Left kidney (tissue), 1 donor: ENCODE measurements at regions not wholly inside any gene's neighbourhood (a gene's known extent, or its start where the extent isn't known, plus 50 kb on each side); places are given as distances from the start of the nearest gene placed in this dataset.
A peak's percentile ranks its signal among the peaks of the same experiment; 100 is the strongest.

Experiments used
- DNase-seq: peaks from one replicate; pipeline ENCODE4 v3.0.0-alpha.2; 2013

DNA sequence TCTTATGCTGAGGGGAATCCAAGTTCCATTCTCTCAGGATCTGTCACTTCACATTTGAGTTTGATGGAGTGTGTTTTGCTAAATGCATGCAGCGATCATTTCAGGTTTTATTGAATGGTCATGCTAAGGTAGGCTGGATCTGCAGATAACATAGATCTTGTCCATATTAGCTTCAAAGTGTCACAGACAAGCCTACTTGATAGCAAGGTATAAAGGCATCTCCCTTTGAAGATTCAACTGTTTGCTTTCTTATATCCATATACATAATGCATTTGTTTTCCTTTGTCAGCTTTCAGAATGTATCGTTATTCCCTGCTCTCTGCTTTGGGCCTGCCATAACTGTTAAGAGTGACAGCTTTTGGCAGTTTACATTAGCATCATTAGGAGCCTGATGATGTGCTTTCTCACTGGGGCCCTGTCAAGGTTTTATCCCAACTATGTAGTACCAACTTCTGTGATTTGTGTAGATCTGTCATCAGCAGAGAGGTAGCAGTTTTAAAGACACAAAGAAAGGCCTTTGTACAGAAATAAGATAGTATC is 604.3 kb upstream of the CDH7 start:
- DNase-seq: no peak

GRCh38 chr18:65145312-65145711 is 605.5 kb upstream of the CDH7 start:
- DNase-seq: no peak

GRCh38 chr18:65133610-65134009 is 617.2 kb upstream of the CDH7 start:
- no peak for DNase-seq

DNA sequence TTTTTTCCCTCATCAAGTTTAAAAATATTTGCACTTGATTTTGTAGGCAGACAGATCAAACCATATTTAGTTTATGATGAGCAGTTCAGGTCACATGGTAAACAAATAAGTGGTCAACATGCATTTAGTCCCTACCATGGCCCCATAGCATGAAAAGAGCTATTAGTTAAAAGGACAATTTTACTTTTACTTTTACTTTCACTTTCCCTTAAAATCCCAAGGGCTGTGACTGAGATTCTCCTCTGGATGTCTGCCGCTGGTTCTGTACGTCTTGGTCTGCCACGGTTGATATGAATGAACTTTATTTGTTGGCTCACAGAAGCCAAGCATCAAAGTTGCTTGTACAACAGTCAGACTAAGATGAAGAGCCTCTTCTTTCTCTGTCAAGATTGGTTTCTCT is 626.2 kb upstream of the CDH7 start:
- DNase-seq: no peak

DNA sequence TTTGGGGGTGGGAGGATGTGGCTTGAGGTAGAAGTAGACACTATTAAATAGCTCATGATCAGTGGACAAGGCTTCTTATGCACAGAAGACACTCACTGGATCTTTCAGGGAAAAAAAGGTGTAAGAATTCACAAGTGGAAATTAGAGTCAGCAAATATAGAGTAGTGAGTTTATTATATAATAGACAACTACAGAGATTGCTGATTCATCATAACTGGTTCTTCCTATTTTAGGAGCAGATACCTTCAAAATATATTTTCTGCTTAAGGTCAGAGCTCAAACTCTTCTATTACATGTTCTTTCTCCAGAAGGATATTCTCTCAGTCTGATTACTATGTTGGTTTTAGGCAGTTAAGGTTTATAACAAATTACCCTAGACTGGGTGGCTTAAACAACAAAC is 646.9 kb upstream of the CDH7 start:
- DNase-seq: no peak

- no peak for DNase-seq
These were observed 657.5 kb upstream of the CDH7 start for GRCh38 chr18:65093346-65093745.

DNA sequence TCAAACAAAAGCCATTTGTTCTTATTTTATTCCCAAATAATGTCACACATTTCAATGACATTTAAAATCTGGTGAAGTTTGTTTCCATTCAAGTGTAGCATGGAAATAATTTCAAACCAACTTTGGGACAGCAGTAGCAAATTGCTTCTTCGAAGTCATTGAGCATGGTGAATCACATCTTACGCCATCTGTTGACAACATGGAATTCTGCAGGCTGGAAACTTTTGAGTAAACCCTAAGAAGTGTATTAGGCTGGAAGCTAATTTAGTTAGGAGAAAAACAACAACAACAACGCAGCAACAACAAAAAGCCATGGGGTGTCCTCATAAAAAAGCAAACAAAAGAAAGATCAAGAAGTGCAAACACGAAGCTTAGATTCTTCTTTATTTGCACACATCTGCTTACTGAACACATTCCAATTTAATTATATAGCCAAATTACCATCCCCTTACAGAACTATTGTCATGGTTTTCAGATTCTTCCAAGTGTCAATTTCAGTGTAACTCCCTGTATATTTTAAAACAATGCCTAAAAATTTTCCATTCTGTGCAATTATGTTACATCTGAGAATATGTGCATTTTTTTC is 659.0 kb upstream of the CDH7 start:
- DNase-seq: peak; percentile 24

DNA sequence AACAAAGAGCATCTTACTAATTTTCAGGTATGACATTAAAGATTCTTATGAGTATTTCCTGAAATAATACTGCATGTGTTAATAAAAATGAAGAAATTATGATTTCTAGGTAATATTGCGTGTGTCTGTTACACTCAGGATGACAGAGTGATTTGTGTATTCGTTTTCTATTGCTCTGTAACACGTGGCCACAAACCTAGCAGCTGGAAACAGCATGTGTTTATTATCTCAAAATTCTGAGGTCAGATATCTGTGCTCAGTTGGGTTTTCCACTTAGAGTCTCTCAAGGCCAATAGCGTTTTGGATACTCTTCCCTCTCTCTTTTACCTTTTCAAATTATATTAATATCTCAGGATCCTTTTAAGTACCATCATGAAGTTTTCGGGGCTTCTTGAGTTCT is 667.9 kb upstream of the CDH7 start:
- DNase-seq: no peak

GRCh38 chr18:65081786-65082185 is 669.0 kb upstream of the CDH7 start:
- no peak for DNase-seq

DNA sequence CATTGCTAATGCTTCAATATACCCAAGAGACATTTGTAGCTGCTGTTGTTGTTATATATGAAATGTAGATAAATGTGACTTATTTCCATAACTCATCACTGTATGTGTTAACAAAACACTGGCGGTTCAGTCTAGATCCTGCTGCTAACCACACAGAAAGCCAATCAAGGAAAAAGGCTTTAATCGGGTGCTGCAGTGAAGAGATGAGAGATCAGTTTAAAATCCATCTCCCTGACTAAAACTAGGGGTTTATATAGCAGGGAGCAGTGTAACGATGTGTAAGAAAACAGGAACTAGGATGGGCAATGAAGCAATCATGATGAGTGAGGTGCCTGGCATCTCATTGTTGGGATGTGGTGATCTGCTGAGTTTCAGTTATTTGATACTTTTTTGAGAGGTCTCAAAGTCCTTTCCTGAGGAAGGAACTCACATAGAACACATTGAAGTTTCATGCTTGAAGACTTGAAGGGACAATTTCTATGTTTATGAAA is 677.7 kb upstream of the CDH7 start:
- DNase-seq: no peak

- DNase-seq: no peak
These were observed 693.3 kb upstream of the CDH7 start for GRCh38 chr18:65057439-65058083.

GRCh38 chr18:65056575-65056974 is 694.2 kb upstream of the CDH7 start:
- DNase-seq: no peak

DNA sequence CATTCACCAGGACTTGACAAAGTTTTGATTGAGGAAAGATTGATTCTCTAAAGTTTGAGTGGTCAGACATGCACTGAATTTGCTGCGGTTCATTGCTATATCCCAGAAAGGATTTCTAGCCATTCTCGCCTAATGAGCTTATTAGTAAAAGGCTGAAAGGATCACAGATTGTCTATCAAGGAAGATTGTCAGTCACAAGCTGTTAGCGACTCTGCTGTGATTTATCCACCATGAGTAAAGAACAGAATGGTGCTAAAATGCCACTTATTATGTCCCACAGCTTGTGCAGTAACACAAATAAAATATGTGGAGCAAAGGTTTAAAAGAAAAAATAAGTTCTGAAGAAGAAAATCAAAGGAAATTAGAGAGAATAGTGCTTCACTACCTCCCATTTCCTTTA is 701.2 kb upstream of the CDH7 start:
- DNase-seq: no peak

DNA sequence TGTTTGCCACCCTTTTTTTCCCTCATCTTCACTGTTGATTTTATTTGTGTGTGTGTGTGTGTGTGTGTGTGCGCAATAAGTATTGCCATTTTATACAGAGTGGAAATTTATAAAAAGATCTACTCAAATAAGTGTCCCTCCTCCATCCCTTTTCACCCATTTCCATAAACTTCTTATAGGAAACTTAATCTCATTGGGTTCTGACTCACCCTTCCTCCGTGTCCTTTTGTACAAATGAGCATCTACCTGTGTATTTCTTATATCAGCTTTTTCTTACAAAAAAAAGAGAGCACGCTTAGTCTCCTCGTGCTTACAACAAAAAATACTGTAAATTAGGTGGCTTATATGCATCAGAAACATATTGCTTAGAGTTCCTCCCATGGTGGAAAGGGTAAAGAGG is 711.2 kb upstream of the CDH7 start:
- DNase-seq: no peak

GRCh38 chr18:65035701-65036100 is 715.1 kb upstream of the CDH7 start:
- no peak for DNase-seq

DNA sequence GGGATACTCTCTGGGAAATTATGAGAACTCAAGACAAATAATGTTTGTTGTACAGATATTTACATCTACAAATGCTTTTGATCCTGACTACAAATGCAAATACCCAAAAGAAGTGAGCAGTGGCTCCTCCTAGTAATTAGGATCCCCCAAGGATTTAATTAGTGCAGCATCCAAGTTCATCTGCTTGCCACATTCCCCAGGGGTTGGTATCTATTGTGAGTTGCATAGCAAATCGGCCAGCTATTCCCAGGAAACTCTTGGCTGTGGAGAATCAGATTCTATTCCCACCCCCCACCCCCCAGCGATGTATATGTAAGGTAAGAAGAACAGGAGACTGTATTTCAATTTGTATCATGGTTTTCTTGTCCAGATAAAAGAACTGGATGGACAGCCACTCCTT is 725.1 kb upstream of the CDH7 start:
- no peak for DNase-seq

DNA sequence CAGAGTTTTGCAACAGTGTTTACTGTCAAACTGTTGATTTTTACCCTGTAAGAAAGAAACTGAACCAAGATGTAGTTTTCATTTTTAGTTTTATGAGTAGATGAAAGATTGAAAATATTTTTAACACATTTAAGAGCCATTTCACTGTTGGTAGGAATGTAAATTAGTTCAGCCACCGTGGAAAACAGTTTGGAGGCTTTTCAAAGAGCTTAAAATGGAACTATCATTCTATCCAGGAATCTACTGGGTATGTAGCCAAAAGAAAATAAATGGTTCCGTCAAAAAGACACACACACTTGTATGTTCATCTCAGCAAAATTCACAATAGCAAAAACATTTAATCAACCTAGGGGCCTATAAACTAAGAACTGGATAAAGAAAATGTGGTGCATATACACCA is 729.8 kb upstream of the CDH7 start:
- no peak for DNase-seq

- no peak for DNase-seq
These were observed 732.6 kb upstream of the CDH7 start for GRCh38 chr18:65018184-65018583.

GRCh38 chr18:65017372-65017760 is 733.4 kb upstream of the CDH7 start:
- DNase-seq: no peak

GRCh38 chr18:65016631-65017371 is 734.0 kb upstream of the CDH7 start:
- DNase-seq: no peak

- DNase-seq: no peak
These were observed 756.4 kb upstream of the CDH7 start for GRCh38 chr18:64994370-64994769.

DNA sequence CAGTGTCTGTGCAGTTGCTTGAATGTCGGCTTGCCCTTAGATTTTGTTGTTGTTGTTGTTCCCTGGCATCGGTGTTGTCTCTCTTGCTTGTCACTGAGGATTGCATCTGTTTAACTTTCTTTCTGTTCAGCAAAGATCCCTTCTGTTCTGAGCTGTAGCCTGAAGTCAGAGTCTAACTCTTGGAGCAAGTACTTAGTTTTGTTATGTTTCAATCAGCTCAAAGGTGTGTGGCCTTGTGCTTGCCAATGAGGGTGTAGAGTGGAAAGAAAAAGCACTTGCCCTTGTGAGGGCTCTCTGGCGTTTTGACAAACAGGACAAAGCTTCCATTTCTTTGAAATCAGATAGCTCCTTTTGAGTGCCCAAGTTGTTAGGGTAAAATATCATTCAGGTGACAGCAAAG is 757.1 kb upstream of the CDH7 start:
- peak; percentile 4 for DNase-seq

- no peak for DNase-seq
These were observed 758.2 kb upstream of the CDH7 start for GRCh38 chr18:64992654-64993053.
